ENCODE measurements at regions not wholly inside any gene's neighbourhood (a gene's known extent, or its start where the extent isn't known, plus 50 kb on each side); places are given as distances from the start of the nearest gene placed in this dataset.
"Not testable (repeated sequence)": the region's sequence is repeated elsewhere in the genome, so short reads cannot be mapped to it uniquely, and the experiment has no call there.

DNA sequence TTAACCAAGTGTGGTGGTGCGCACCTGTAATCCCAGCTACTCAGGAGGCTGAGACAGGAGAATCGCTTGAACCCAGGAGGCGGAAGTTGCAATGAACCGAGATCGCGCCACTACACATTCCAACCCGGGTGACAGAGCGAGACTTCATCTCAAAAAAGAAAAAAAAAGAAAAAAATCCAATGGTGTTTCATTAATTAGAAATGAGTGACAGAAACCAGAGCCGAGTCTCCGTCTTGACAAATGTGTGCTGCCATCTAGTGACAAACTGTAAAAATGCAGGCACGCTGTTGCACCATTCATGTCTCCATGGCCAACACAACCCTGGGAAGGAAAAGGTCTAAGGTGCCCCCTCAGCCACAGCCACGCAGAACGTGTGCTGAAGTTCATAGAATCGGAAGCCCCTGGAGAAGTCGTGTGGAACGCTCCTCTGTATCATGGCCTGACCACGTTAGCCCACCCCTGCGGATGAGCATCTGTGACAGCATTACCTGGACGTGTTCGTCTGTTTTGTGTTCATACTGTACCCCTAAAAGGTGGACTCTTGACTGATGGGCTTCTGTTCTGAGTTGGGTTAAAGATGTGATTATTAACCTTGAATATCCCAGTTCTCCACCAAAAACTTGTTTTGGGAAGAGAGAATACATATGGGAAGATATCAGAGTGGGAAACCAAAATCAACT lies 94.9 kb downstream of the LYZL2 start:
- DNase-seq, result peak in 48 of 58 donors; percentile 0 to 71 (median 26)

GRCh38 chr10:30531751-30532530 lies 97.6 kb downstream of the LYZL2 start:
- no peak for DNase-seq

DNA sequence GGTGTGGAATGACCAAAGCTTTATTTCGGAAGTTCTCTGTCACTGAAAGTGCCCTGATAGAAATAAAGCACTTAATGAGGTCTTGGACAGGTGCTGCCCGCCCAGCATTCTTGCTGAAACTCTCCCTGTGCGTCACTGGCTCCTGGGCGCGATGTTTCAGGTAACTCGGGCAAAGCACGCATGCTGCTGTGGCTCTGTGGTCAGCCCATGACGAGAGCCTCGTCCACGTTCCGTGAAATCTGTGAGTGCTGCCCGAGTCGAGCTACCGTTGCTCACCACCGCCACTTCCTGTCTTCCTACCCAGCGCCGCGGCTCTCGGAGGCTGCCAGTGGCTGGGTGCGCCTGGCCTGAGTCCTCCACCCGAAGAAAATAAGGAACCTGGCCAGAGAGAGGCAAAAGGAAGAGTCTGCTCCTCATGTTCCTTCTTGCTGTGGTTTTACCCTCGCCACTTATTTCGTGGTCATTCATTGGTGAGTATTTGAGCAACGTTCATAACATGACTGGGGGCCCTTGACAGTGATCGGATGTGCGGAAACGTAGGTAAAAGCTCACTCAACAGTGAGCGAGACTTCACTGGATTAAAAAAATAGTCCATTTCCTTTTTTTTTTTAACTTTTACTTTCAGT lies 95.5 kb downstream of the MAP3K8 start:
- peak in 44 of 58 donors; percentile 1 to 65 (median 18) for DNase-seq

DNA sequence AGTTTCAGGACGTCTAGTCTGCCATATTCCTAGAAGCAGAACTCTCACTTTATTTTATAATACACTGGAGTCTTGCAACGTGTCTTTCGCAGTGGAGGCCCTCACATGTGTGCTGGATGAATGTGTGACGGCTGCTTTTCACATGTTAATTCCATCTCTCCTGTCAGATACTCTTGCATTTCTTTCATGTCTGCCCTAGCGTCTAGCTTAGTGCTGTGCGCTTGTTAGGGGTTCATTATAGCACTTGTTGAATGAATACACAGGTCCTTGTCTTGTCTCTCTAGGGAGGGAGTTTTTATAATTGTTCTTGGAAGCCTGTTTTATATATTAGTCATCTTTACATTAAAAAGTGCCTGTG lies 94.4 kb downstream of the MAP3K8 start:
- DNase-seq, result no peak

GRCh38 chr10:30527623-30528428 lies 93.8 kb downstream of the MAP3K8 start:
- no peak for DNase-seq

DNA sequence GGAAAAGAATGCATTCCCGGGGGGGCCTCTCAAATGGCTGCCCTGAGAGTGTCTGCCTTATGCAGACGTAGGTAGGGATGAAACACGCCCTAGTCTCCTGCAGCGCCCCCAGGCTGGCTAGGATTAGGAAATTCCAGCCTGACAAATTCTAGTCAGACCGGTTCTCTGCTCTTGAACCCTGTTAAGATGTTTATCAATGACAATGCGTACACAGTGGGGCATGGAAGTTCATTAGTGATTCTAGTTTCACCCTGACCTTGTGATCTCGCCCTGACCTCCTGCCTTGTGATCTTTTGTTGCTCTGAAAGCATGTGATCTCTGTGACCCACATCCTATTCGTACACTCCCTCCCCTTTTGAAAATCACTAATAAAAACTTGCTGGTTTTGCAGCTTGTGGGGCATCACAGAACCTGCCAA lies 88.7 kb downstream of the MAP3K8 start:
- DNase-seq, result not testable (repeated sequence)

GRCh38 chr10:30518907-30519306 lies 84.9 kb downstream of the MAP3K8 start:
- no peak for DNase-seq

Measured in anterior cingulate cortex (tissue), 58 donors.